Liver (tissue), 3 donors: ENCODE measurements at regions not wholly inside any gene's neighbourhood (a gene's known extent, or its start where the extent isn't known, plus 50 kb on each side); places are given as distances from the start of the nearest gene placed in this dataset.

ENCODE experiments used
- HNF4G ChIP-seq: IDR thresholded peaks from 2 replicates; pipeline ENCODE4 v1.6.1; 2016; ENCODE audit warnings: antibody characterized with exemption
- REST ChIP-seq: IDR thresholded peaks from 2 replicates; pipeline ENCODE4 v1.6.1; 2016; ENCODE audit warnings: antibody characterized with exemption, mild to moderate bottlenecking
- TAF1 ChIP-seq: conservative IDR thresholded peaks from 2 replicates; pipeline ENCODE4 v1.6.1; 2016; ENCODE audit warnings: antibody characterized with exemption, mild to moderate bottlenecking
- TF ChIP-seq, protein P1 (sequence below): fragments of 150-350 bp; IDR thresholded peaks from 2 replicates; pipeline ENCODE4 v1.5.1; 2017; ENCODE audit warnings: improper control_type of control experiment, low read depth, low read length; ENCODE audit not compliant: missing input control
- donor health status: healthy.
- donor health status: healthy.

DNA sequence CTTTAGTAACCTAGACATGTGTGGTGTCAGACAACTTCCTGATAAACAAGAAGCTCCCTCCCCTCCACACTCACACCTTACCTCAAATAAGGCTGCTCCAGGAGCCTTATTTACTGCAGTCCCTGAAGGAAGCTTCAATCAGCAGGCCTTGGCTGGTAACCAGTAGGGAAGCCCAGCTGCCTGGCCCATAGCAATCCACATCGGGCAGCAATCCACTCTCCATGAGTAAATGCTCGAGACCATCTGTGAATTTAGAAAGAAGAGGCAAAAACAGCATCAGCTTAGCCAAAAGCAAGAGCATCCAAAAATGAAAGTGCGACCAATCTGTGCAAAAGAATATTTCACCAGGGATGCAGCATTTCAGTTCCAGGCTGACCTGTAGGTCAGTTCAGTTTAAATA, 213.3 kb upstream of the TUSC1 start:
- no peak for TF ChIP-seq TAF1
- TF ChIP-seq REST = no peak
- TF ChIP-seq, protein P1, sequence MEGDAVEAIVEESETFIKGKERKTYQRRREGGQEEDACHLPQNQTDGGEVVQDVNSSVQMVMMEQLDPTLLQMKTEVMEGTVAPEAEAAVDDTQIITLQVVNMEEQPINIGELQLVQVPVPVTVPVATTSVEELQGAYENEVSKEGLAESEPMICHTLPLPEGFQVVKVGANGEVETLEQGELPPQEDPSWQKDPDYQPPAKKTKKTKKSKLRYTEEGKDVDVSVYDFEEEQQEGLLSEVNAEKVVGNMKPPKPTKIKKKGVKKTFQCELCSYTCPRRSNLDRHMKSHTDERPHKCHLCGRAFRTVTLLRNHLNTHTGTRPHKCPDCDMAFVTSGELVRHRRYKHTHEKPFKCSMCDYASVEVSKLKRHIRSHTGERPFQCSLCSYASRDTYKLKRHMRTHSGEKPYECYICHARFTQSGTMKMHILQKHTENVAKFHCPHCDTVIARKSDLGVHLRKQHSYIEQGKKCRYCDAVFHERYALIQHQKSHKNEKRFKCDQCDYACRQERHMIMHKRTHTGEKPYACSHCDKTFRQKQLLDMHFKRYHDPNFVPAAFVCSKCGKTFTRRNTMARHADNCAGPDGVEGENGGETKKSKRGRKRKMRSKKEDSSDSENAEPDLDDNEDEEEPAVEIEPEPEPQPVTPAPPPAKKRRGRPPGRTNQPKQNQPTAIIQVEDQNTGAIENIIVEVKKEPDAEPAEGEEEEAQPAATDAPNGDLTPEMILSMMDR = no peak
- no peak for TF ChIP-seq HNF4G
